GM19239 (cell line): ENCODE measurements at regions not wholly inside any gene's neighbourhood (a gene's known extent, or its start where the extent isn't known, plus 50 kb on each side); places are given as distances from the start of the nearest gene placed in this dataset.
"Not testable (repeated sequence)": the region's sequence is repeated elsewhere in the genome, so short reads cannot be mapped to it uniquely, and the experiment has no call there.

ENCODE experiments used
- DNase-seq: peaks from one replicate; pipeline ENCODE4 v3.0.0; 2011; ENCODE audit warnings: low spot score; ENCODE audit not compliant: insufficient read length
- FAIRE-seq: peaks from 2 replicates; lab custom pipeline; 2011; peaks lifted over from hg19 to GRCh38; lab: Jason Lieb, UNC

GRCh38 chrX:42290608-42291007 is 367.3 kb upstream of the CASK start:
- peak; percentile 88 for FAIRE-seq
- DNase-seq, result no peak

DNA sequence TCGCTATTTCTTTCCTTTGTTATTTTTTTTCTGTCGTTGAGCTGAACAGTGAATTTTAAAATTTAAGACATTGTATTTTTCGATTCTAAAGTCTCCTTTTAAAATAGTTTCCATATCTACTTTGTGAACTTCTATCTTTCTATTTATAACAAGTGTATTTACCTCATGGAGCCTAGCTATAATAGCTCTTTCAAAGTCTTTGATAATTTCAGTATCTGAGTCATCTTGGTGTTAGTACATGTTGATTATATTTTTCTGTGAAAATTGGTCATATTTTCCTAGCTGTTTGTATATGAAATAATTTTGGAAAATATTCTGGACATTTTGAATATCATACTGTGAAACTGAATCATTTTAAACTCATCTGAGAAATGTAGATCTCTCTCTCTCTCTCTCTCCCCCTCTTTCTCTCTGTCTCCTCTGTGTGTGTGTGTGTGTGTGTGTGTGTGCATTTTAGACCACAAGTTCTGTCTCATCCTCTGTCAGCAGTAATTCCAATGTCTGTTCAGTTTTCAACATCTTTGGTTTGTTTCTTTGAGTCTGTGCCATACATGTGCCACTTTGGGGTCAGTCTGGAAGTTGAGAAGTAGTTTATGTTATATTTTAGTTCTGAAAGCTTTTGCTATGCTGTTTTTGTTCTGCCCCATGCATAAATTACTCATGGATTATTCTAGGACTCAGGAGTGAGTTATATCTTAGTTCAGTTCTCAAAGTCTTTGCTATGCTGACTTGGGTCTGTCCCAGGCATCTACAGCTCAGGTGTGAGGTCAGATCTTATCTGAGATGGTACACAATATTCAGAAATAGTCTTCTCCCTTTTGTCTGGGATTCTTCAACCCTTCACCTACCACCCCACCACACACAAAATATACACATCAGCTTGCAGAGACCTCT is 366.4 kb upstream of the CASK start:
- FAIRE-seq, result no peak
- DNase-seq, result no peak

- FAIRE-seq, DNase-seq: not testable (repeated sequence)
These were observed 362.3 kb upstream of the CASK start for GRCh38 chrX:42285681-42286080.

DNA sequence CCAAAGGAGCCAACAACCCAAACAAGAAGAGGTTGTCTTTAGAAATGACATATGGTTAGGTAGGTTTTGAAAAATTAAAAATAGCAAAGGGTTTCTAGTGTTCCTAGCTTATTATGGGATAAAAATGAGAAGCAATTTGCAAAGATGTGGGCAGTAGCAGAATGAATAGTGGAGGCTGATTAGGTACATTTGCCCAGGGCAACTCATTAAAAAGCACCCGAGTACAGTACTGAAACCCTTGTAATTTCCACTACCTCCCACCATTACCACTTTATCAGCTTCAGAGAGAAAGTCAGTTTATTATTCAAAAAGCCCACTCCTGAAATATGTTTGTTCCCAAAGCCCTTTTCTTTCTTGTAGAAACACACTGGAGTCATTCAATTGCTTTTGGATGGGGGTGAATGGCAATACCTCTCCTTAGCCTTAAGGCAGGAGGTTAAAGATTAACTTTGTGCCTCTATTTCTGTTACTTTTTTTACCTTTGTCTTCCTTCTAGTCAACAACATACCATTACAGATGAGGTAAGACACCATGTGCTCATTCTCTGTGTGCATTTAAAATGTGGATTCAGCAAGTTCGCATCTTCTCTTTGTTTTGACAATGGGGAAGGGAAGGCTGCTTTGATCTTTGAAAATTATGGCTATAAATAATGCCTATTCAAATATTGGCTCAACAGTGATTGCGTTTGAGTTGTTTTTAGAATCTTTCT is 353.8 kb upstream of the CASK start:
- FAIRE-seq (peak; percentile 21), DNase-seq (no peak)

GRCh38 chrX:42274151-42274550 is 350.8 kb upstream of the CASK start:
- FAIRE-seq, result no peak
- DNase-seq, result no peak

- no peak for DNase-seq
- no peak for FAIRE-seq
These were observed 350.0 kb upstream of the CASK start for GRCh38 chrX:42273387-42273786.

- no peak for DNase-seq
- peak; percentile 61 for FAIRE-seq
These were observed 345.8 kb upstream of the CASK start for GRCh38 chrX:42269186-42269585.

DNA sequence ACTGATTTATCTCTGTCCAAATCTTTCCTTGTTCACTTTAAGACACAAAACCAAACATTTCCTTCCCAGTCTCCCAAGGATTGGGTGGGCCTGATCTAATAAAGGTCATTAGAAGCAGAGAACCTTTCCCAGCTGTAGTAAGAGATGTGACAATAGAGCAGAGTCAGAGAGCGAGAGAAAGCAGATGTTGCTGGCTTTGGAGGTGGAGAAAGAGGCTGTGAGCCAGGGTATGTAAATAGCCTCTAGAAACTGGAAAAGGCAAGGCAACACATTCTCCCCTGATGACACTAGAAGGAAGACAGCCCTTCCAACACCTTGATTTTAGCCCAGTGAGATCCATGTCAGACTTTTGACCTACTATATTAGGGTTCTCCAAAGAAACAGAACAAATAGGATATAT is 337.5 kb upstream of the CASK start:
- FAIRE-seq (no peak), DNase-seq (no peak)

GRCh38 chrX:42248226-42248625 is 324.9 kb upstream of the CASK start:
- FAIRE-seq (no peak), DNase-seq (no peak)

DNA sequence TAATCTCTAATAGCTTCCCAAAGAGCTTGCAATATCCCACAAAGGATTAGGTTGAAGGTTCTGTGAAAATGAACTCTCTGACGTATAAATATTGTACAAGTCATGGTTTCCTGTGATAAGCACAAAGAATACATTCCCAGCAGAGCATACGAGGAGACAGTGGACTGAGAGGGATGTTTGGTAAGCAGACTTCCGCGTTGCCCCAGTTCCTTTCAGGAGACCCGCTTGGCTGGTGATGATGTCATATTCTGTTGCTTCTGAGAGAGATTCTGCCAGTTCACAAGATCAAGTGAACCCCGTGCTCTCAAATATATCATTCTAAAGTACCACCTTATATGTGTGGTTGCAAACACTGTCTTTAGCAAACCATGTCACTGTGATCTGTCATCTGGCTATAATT is 323.9 kb upstream of the CASK start:
- DNase-seq (no peak), FAIRE-seq (no peak)

DNA sequence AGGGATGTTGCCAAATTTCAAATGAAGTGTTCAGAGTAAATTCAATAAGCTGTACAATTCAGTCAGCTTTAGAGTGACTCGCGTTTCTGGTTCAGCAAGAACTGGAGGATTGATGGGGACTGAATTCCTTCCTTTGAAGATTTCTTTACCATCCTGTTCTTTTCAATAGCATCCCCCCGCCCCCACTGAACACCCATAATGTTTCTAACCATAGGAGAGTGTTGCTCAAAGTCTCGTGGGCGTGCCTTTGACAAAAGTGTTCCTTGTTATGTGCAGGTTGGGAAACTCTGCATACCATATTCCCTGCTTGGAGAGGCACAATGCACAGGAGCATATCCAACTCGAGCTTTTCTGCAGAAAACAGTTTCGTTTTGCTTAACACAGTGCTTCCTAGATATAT is 323.5 kb upstream of the CASK start:
- FAIRE-seq, result no peak
- no peak for DNase-seq

DNA sequence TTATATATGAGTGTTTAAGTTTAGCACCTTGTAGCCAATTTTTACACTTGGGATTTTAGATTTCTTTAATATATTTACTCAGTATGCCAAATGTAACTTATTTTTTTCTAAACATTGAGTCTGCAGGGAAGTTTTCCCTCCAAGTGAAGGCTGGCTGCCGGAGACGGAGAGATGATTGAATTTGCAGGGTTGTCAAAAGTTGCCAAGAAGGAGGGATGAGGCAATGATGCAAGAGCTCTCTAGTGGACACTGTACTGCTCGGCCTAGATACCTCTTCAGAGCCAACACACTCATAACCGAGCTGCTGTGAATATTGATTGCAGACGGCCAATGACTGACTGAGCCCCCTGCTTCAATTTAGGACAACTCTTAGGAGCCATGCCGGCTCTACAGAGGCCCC is 318.6 kb upstream of the CASK start:
- no peak for DNase-seq
- no peak for FAIRE-seq

GRCh38 chrX:42241421-42241820 is 318.1 kb upstream of the CASK start:
- no peak for FAIRE-seq

GRCh38 chrX:42237956-42238355 is 314.6 kb upstream of the CASK start:
- FAIRE-seq (no peak), DNase-seq (no peak)

More at GRCh38 chrX:42241421-42241820, 318.1 kb upstream of the CASK start:
- no peak for DNase-seq

GRCh38 chrX:42229533-42229932 is 306.2 kb upstream of the CASK start:
- no peak for DNase-seq
- FAIRE-seq, result no peak

- FAIRE-seq (no peak), DNase-seq (no peak)
These were observed 297.3 kb upstream of the CASK start for GRCh38 chrX:42220666-42221065.

DNA sequence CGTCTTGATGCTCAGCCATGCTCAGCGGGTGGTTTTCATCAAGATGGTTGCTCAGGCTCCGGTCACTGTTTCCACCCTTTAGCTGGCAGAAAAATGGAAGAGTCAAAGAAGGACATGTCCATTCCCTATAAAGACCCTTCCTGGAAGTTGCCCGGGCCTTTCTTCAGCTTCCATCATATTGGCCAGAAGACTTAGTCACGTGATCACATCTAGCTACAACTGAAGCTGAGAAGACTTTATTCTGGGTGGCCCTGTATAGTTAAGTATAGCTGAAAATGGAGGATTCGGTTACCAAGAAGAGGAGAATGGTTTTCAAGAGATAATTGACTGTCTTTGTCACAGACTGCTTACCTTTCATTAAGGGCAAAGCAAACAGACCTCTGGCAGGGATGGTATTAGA is 296.7 kb upstream of the CASK start:
- DNase-seq (no peak), FAIRE-seq (no peak)

DNA sequence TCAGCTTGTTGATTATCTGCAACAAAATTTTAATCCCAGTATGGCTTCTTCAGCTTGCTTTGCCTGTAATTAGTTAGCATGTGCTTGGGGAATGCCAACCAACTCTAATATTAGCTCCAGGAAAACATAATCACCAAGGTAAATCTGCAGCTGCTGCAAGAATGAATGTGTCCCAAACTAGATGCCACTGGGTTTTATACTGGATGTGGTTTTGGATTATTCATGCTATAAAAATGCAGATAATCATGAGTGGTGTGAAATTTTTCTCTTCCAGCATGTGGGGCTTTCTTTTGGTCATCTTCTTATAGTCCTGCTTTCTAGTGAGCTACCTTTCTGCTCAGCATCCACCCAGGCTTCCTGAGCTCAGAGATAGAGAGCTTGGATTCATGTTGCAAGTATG is 295.9 kb upstream of the CASK start:
- no peak for DNase-seq

GRCh38 chrX:42195506-42195905 is 272.2 kb upstream of the CASK start:
- FAIRE-seq (no peak), DNase-seq (no peak)

More for the DNA sequence above, 295.9 kb upstream of the CASK start:
- no peak for FAIRE-seq

DNA sequence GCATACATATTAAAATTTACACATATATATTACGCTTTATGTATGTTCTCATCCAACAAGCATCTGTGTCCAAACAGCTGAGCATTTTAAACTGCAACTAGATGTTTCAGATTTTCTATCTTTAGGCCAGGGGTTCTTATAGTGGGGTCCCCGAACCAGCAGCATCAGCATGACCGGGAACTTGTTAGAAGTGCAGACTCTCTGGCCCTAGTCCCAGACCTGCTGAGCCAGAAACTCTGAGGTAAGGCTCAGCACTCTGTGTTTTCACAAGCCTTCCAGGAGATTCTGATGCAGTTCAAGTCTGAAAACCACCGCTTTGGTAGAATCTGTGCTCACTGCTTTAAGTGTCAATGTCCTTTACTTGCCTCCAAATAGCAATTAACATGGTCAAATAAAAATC is 266.2 kb upstream of the CASK start:
- FAIRE-seq (no peak), DNase-seq (no peak)

GRCh38 chrX:42188730-42189129 is 265.4 kb upstream of the CASK start:
- DNase-seq (no peak), FAIRE-seq (no peak)

GRCh38 chrX:42176789-42177188 is 253.4 kb upstream of the CASK start:
- no peak for DNase-seq
- no peak for FAIRE-seq
